Fibroblast of pulmonary artery (primary cell): ENCODE measurements at regions not wholly inside any gene's neighbourhood (a gene's known extent, or its start where the extent isn't known, plus 50 kb on each side); places are given as distances from the start of the nearest gene placed in this dataset.
"Not testable (repeated sequence)": the region's sequence is repeated elsewhere in the genome, so short reads cannot be mapped to it uniquely, and the experiment has no call there.

Source experiments
- DNase-seq: peaks from one replicate; pipeline ENCODE4 v3.0.0-alpha.2; 2010; ENCODE audit warnings: low read depth
- H3K4me3 ChIP-seq: replicated peaks from 2 replicates; pipeline ENCODE4 v1.5.1; 2011; ENCODE audit warnings: low read depth, mild to moderate bottlenecking, control low read depth, low read length, moderate library complexity
- TF ChIP-seq, protein P1 (sequence below): IDR thresholded peaks from 2 replicates; pipeline ENCODE4 v1.5.1; 2011; ENCODE audit warnings: mild to moderate bottlenecking, control low read depth, low read length, inconsistent platforms; ENCODE audit errors: missing control alignments

GRCh38 chr2:184326066-184326465, 272.3 kb upstream of the ZNF804A start:
- H3K4me3 ChIP-seq, result no peak overlapping the region
- TF ChIP-seq, protein P1, sequence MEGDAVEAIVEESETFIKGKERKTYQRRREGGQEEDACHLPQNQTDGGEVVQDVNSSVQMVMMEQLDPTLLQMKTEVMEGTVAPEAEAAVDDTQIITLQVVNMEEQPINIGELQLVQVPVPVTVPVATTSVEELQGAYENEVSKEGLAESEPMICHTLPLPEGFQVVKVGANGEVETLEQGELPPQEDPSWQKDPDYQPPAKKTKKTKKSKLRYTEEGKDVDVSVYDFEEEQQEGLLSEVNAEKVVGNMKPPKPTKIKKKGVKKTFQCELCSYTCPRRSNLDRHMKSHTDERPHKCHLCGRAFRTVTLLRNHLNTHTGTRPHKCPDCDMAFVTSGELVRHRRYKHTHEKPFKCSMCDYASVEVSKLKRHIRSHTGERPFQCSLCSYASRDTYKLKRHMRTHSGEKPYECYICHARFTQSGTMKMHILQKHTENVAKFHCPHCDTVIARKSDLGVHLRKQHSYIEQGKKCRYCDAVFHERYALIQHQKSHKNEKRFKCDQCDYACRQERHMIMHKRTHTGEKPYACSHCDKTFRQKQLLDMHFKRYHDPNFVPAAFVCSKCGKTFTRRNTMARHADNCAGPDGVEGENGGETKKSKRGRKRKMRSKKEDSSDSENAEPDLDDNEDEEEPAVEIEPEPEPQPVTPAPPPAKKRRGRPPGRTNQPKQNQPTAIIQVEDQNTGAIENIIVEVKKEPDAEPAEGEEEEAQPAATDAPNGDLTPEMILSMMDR, result no peak
- no peak for DNase-seq

GRCh38 chr2:184327805-184328204, 270.5 kb upstream of the ZNF804A start:
- not testable (repeated sequence) for H3K4me3 ChIP-seq, DNase-seq

- DNase-seq, H3K4me3 ChIP-seq: not testable (repeated sequence)
Observed at GRCh38 chr2:184330561-184330960, 267.8 kb upstream of the ZNF804A start.

DNA sequence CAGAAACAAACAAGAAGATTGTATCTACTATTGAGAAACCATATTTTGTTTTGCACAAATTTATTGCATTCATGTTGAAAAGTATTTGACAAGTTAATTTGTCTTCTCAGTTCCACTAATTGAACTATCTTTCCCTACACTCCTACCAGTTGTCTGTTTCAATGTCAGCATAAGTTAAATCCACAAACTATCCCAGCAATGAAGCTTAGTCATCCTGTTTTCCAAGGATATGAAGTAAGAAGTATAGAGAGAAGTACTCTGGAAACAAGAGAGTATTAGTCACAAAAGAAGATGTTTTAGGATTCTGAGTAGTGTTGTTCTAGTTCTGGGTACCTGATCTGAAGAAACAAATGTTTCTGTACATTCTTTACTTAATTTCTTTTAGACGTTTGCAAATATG, 261.6 kb upstream of the ZNF804A start:
- H3K4me3 ChIP-seq, result no peak overlapping the region
- DNase-seq, result peak; percentile 4
- TF ChIP-seq, protein P1, result no peak

DNA sequence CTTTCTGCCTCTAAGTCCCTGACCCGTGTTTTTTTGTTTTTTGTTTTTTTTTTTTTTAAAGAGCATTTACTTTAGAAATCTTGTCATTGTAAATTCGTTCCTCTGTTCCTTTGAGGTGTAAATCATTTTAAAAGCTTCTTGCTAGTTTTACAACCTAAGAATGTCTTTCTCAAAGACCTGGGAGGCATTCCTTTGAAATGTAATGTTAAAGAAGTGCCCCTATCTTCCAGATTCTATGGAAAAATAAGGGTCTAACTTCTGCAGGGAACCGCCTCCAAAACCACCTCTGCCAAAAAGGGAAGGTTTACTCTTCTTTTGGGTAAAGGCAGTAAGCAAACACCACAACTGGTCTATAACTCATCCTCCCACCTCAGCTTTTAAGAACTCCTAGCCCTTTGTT, 259.6 kb upstream of the ZNF804A start:
- no peak overlapping the region for H3K4me3 ChIP-seq
- TF ChIP-seq, protein P1, result no peak
- DNase-seq, result no peak

GRCh38 chr2:184339966-184340365, 258.4 kb upstream of the ZNF804A start:
- peak; percentile 0 for DNase-seq
- H3K4me3 ChIP-seq, result no peak overlapping the region
- TF ChIP-seq, protein P1, result no peak

GRCh38 chr2:184346338-184346862, 251.9 kb upstream of the ZNF804A start:
- no peak overlapping the region for H3K4me3 ChIP-seq
- TF ChIP-seq, protein P1, result no peak
- DNase-seq, result no peak

GRCh38 chr2:184351126-184351525, 247.2 kb upstream of the ZNF804A start:
- TF ChIP-seq, protein P1, result no peak
- DNase-seq, result no peak
- no peak overlapping the region for H3K4me3 ChIP-seq
